Spleen (tissue), 11 donors: ENCODE measurements at regions not wholly inside any gene's neighbourhood (a gene's known extent, or its start where the extent isn't known, plus 50 kb on each side); places are given as distances from the start of the nearest gene placed in this dataset.

Experiments
- DNase-seq: peaks from one replicate; pipeline ENCODE4 v3.0.0-alpha.2; 2020
- H3K27ac ChIP-seq, 8 donors: fragments of 200-600 bp; sonication (generic) in 7 of 8; 1 replicate in 4 of 8; 2 replicates in 4 of 8; pipeline versions ENCODE4 v1.5.0 to v1.8.0; 2016 to 2021; ENCODE audit warnings: inconsistent platforms in 4 of 8, mild to moderate bottlenecking in 4 of 8, moderate library complexity in 1 of 8
- H3K27me3 ChIP-seq, 7 donors: fragments of 200-600 bp; sonication (generic) in 6 of 7; replicated peaks in 1 of 7; 1 replicate in 4 of 7; 2 replicates in 3 of 7; pipeline versions ENCODE4 v1.5.0 to v1.8.0; 2016 to 2021; ENCODE audit warnings: inconsistent platforms in 3 of 7, mild to moderate bottlenecking in 1 of 7
- H3K36me3 ChIP-seq, 6 donors: fragments of 200-600 bp; sonication (generic) in 5 of 6; 1 replicate in 4 of 6; 2 replicates in 2 of 6; pipeline versions ENCODE4 v1.5.0 to v1.8.0; 2016 to 2021; ENCODE audit warnings: inconsistent platforms in 2 of 6
- H3K4me1 ChIP-seq, 6 donors: fragments of 200-600 bp; sonication (generic) in 5 of 6; 1 replicate in 3 of 6; 2 replicates in 3 of 6; pipeline versions ENCODE4 v1.5.0 to v1.8.0; 2016 to 2021; ENCODE audit warnings: inconsistent platforms in 3 of 6
- H3K4me3 ChIP-seq, 8 donors: fragments of 200-600 bp; sonication (generic) in 7 of 8; 1 replicate in 4 of 8; 2 replicates in 4 of 8; pipeline versions ENCODE4 v1.5.0 to v1.8.0; 2016 to 2021; ENCODE audit warnings: inconsistent platforms in 4 of 8, mild to moderate bottlenecking in 4 of 8, moderate library complexity in 2 of 8
- H3K9me3 ChIP-seq, 8 donors: fragments of 200-600 bp; sonication (generic) in 7 of 8; 1 replicate in 4 of 8; 2 replicates in 4 of 8; pipeline versions ENCODE4 v1.5.0 to v1.8.0; 2016 to 2021; ENCODE audit warnings: inconsistent platforms in 4 of 8
- POLR2A ChIP-seq, 3 donors: fragments of 450-650 bp; IDR thresholded peaks; one replicate each; pipeline ENCODE4 v1.5.1; 2017; ENCODE audit warnings: antibody characterized with exemption in 3 of 3, mild to moderate bottlenecking in 1 of 3
- POLR2AphosphoS5 ChIP-seq, 3 donors: sonication (generic); formaldehyde crosslinking; IDR thresholded peaks; one replicate each; pipeline ENCODE4 v1.5.1; 2017; ENCODE audit warnings: antibody characterized with exemption in 3 of 3
- WGBS, 5 donors: extraction: QIAGEN DNeasy Blood & Tissue Kit in 3 of 5; methylation state at CpG; one replicate each; pipeline versions ENCODE4 v1.1.5 to v1.1.7; 2013 to 2018; 5-methylcytosine and 5-hydroxymethylcytosine counted together
- intact Hi-C: fragments of 100-400 bp; cut with DNase I; formaldehyde crosslinking; loops from one replicate; pipeline ENCODE4 v1.15.0; 2023; ENCODE audit warnings: low total_unique reads
- TF ChIP-seq, protein P1 (sequence below), 11 experiments: fragments of 200-600 bp in 7 of 11; fragments of 450-650 bp in 4 of 11; sonication (generic) in 4 of 11; IDR thresholded peaks in 8 of 11; conservative IDR thresholded peaks in 3 of 11; 1 replicate in 7 of 11; 2 replicates in 4 of 11; pipeline versions ENCODE4 v1.4.0 to v1.8.0; 2016 to 2021; ENCODE audit warnings: antibody characterized with exemption in 11 of 11, inconsistent platforms in 4 of 11, mild to moderate bottlenecking in 1 of 11
- donor health status: healthy with polysubstance abuse.
- donor health status: DM: no; HTN: no; CAD: no; lungs with moderate emphysema.
- donor health status: DM: no; HTN: no; CAD: no.
- donor health status: Bipolar disorder and iron deficiency.
- donor health status: healthy.
- donor health status: DM: no; HTN: no; CAD: no.
- donor health status: DM: yes; HTN: yes; CAD: no.

DNA sequence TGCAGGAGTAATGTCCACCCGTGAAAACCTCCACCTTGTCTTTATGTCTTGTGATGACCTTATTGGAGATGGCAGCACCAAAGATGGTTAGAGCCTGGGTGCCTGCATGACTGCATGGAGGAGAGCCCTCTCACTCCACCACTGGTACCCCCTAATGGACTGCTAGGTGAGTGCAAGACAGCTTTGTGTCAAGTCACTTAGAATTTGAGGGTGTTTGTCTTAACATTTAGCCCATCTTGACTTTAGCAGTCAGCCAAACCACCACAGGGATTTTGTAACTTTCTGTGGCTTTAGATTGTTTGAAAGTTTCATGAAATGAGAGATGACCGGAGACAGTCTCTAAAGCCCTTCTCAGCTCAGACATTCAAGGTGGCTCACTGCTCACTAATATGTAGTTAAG, 232.9 kb upstream of the NCAM1 start:
- H3K27me3 ChIP-seq, result peaks cover 0 to 26% (median 0%) of the 10 kb centered on the region in 7 donors
- H3K4me1 ChIP-seq, result no peaks in the 10 kb centered on the region
- no peak overlapping the region for H3K27ac ChIP-seq
- H3K9me3 ChIP-seq, result no peaks in the 10 kb centered on the region
- WGBS, 5 donors, result 81 to 91% (median 83%) methylated on average over 2 of the region's 2 CpGs
- H3K36me3 ChIP-seq, result no peaks in the 10 kb centered on the region
- no peak for DNase-seq
- H3K4me3 ChIP-seq, result no peak overlapping the region
- intact Hi-C loops, result no loop called here
- TF ChIP-seq POLR2AphosphoS5 (IDR thresholded peaks at IDR 0.05), result no peak
- TF ChIP-seq, protein P1, sequence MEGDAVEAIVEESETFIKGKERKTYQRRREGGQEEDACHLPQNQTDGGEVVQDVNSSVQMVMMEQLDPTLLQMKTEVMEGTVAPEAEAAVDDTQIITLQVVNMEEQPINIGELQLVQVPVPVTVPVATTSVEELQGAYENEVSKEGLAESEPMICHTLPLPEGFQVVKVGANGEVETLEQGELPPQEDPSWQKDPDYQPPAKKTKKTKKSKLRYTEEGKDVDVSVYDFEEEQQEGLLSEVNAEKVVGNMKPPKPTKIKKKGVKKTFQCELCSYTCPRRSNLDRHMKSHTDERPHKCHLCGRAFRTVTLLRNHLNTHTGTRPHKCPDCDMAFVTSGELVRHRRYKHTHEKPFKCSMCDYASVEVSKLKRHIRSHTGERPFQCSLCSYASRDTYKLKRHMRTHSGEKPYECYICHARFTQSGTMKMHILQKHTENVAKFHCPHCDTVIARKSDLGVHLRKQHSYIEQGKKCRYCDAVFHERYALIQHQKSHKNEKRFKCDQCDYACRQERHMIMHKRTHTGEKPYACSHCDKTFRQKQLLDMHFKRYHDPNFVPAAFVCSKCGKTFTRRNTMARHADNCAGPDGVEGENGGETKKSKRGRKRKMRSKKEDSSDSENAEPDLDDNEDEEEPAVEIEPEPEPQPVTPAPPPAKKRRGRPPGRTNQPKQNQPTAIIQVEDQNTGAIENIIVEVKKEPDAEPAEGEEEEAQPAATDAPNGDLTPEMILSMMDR (IDR thresholded peaks at IDR 0.05 in 8 of 11, conservative IDR thresholded peaks at IDR 0.05 in 3 of 11), result no peak
- TF ChIP-seq POLR2A (IDR thresholded peaks at IDR 0.05), result no peak

DNA sequence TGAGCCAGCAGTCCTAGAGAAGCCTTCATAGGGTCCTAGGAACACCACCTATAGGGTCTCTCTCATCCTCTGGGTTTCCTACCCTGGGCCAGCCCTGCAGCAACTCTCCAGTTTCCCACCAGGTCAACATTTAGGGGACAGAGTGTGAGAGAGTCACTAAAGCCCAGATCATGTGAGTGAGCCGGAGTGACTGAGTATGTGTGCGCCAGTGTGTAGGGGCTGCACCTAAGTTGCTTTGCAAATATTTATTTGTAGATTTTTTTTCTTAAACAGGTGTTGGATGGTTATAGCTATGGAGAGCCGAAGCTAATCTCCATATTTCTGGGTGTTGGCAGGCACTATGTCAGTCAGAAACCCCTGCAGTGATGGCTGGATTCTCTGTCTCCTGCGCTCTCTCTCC, 232.5 kb upstream of the NCAM1 start:
- H3K27ac ChIP-seq, result no peak overlapping the region
- H3K27me3 ChIP-seq, result peaks cover 0 to 22% (median 0%) of the 10 kb centered on the region in 7 donors
- TF ChIP-seq POLR2A (IDR thresholded peaks at IDR 0.05), result no peak
- no peaks in the 10 kb centered on the region for H3K36me3 ChIP-seq
- no peaks in the 10 kb centered on the region for H3K4me1 ChIP-seq
- H3K9me3 ChIP-seq, result no peaks in the 10 kb centered on the region
- intact Hi-C loops, result no loop called here
- H3K4me3 ChIP-seq, result no peak overlapping the region
- DNase-seq, result no peak
- 73 to 88% (median 83%) methylated on average over 4 of the region's 4 CpGs for WGBS, 5 donors

- WGBS, 5 donors, result 48 to 74% (median 55%) methylated on average over 4 to 5 of the region's 5 CpGs
Observed at GRCh38 chr11:112730591-112730990, 230.6 kb upstream of the NCAM1 start.

DNA sequence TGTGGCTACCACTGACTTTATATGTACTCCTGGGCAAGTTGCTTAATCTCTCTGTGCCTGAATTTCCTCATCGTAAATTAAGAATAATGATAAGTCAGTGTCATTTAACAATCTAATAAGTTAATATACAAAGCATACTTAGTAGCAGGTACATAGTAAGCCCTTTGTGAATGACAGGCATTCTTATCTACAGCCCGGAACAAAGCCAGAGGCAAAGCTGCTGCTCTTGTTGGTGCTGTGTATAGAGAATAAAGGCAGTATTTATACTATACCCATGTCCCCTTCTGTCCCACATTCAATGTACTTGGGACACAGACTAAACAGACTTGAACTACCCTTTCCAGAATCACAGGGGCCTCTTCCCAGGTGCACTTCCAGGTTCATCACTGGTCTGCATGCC, 229.7 kb upstream of the NCAM1 start:
- Histone ChIP-seq H3K9me3 (no peaks in the 10 kb centered on the region), H3K4me1 (no peaks in the 10 kb centered on the region), H3K4me3 (no peak overlapping the region), H3K36me3 (no peaks in the 10 kb centered on the region), H3K27ac (no peak overlapping the region), H3K27me3 (peaks cover 0 to 15% (median 0%) of the 10 kb centered on the region in 7 donors)
- TF ChIP-seq, protein P1 (IDR thresholded peaks at IDR 0.05 in 8 of 11, conservative IDR thresholded peaks at IDR 0.05 in 3 of 11), result no peak
- TF ChIP-seq POLR2A (IDR thresholded peaks at IDR 0.05) (no peak), POLR2AphosphoS5 (IDR thresholded peaks at IDR 0.05) (no peak)
- 80 to 96% (median 95%) methylated on average over 2 of the region's 2 CpGs for WGBS, 5 donors
- DNase-seq, result no peak
- intact Hi-C loops, result no loop called here

More at GRCh38 chr11:112730591-112730990, 230.6 kb upstream of the NCAM1 start:
- H3K9me3 ChIP-seq, result no peaks in the 10 kb centered on the region
- H3K4me1 ChIP-seq, result no peaks in the 10 kb centered on the region
- no peak overlapping the region for H3K4me3 ChIP-seq
- TF ChIP-seq POLR2A (IDR thresholded peaks at IDR 0.05) (no peak), POLR2AphosphoS5 (IDR thresholded peaks at IDR 0.05) (no peak)
- TF ChIP-seq, protein P1 (IDR thresholded peaks at IDR 0.05 in 8 of 11, conservative IDR thresholded peaks at IDR 0.05 in 3 of 11), result no peak
- H3K27ac ChIP-seq, result no peak overlapping the region
- intact Hi-C loops, result no loop called here
- H3K36me3 ChIP-seq, result no peaks in the 10 kb centered on the region
- H3K27me3 ChIP-seq, result peaks cover 0 to 19% (median 0%) of the 10 kb centered on the region in 7 donors
- DNase-seq, result no peak

DNA sequence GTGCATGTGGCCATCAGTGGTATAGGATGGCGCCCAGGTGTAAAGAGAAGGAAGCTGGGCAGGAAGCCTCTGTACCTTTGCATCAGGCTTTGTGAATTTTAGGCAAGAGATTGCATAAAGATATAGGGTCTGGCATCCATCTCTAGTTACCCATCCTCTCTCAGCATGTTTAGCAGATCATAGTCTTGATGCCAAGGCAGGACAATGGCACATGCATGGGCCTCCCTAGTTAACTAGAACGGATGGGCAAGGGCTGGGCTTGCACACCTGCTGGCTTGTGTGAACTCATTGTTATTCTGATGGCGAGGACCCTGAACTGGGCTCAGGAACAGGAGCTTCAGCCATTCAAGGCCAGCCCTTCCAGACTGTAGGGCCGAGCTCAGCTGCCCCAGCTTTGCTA, 229.2 kb upstream of the NCAM1 start:
- no peak overlapping the region for H3K27ac ChIP-seq
- WGBS, 5 donors, result 51 to 75% (median 69%) methylated on average over 2 to 4 of the region's 4 CpGs
- TF ChIP-seq, protein P1 (IDR thresholded peaks at IDR 0.05 in 8 of 11, conservative IDR thresholded peaks at IDR 0.05 in 3 of 11), result no peak
- TF ChIP-seq POLR2AphosphoS5 (IDR thresholded peaks at IDR 0.05) (no peak), POLR2A (IDR thresholded peaks at IDR 0.05) (no peak)
- intact Hi-C loops, result no loop called here
- no peak overlapping the region for H3K4me3 ChIP-seq
- no peaks in the 10 kb centered on the region for H3K9me3 ChIP-seq
- H3K36me3 ChIP-seq, result no peaks in the 10 kb centered on the region
- H3K4me1 ChIP-seq, result no peaks in the 10 kb centered on the region
- DNase-seq, result no peak
- peaks cover 0 to 15% (median 0%) of the 10 kb centered on the region in 7 donors for H3K27me3 ChIP-seq
